Astrocyte of the hippocampus (primary cell): ENCODE measurements at regions not wholly inside any gene's neighbourhood (a gene's known extent, or its start where the extent isn't known, plus 50 kb on each side); places are given as distances from the start of the nearest gene placed in this dataset.

Experiments
- DNase-seq: peaks from one replicate; pipeline ENCODE4 v3.0.0; 2011; ENCODE audit warnings: low read depth, low spot score

GRCh38 chr2:120991441-120991840 is 255.8 kb downstream of the GLI2 start:
- DNase-seq, result no peak

- no peak for DNase-seq
Measured at GRCh38 chr2:120992791-120993555, 257.3 kb downstream of the GLI2 start.

- DNase-seq, result no peak
Measured at GRCh38 chr2:120993661-120994060, 258.0 kb downstream of the GLI2 start.

- DNase-seq, result no peak
Measured at GRCh38 chr2:120994301-120994995, 258.8 kb downstream of the GLI2 start.

GRCh38 chr2:120995152-120995551 is 259.5 kb downstream of the GLI2 start:
- no peak for DNase-seq

- no peak for DNase-seq
Measured at GRCh38 chr2:120995656-120996190, 260.1 kb downstream of the GLI2 start.

- no peak for DNase-seq
Measured at GRCh38 chr2:120999377-121000097, 263.9 kb downstream of the GLI2 start.

- no peak for DNase-seq
Measured at GRCh38 chr2:121000804-121001203, 265.1 kb downstream of the GLI2 start.

GRCh38 chr2:121001641-121002040 is 266.0 kb downstream of the GLI2 start:
- no peak for DNase-seq

GRCh38 chr2:121002597-121002996 is 266.9 kb downstream of the GLI2 start:
- DNase-seq, result no peak

GRCh38 chr2:121003391-121003790 is 267.7 kb downstream of the GLI2 start:
- DNase-seq, result no peak

GRCh38 chr2:121004359-121004758 is 268.7 kb downstream of the GLI2 start:
- DNase-seq, result no peak

- DNase-seq, result no peak
Measured at GRCh38 chr2:121004950-121005349, 269.3 kb downstream of the GLI2 start.

- DNase-seq, result no peak
Measured at GRCh38 chr2:121005453-121005852, 269.8 kb downstream of the GLI2 start.

GRCh38 chr2:121006743-121007489 is 271.2 kb downstream of the GLI2 start:
- no peak for DNase-seq

- DNase-seq, result no peak
Measured at GRCh38 chr2:121007490-121007853, 271.8 kb downstream of the GLI2 start.

- no peak for DNase-seq
Measured at GRCh38 chr2:121008975-121009374, 273.3 kb downstream of the GLI2 start.

- DNase-seq, result no peak
Measured at GRCh38 chr2:121010998-121011397, 274.0 kb downstream of the TFCP2L1 start.

GRCh38 chr2:121014876-121015275 is 270.1 kb downstream of the TFCP2L1 start:
- no peak for DNase-seq

GRCh38 chr2:121015971-121016485 is 269.0 kb downstream of the TFCP2L1 start:
- DNase-seq, result no peak

GRCh38 chr2:121017396-121017795 is 267.6 kb downstream of the TFCP2L1 start:
- DNase-seq, result no peak
